ENCODE measurements at regions not wholly inside any gene's neighbourhood (a gene's known extent, or its start where the extent isn't known, plus 50 kb on each side); places are given as distances from the start of the nearest gene placed in this dataset.

DNA sequence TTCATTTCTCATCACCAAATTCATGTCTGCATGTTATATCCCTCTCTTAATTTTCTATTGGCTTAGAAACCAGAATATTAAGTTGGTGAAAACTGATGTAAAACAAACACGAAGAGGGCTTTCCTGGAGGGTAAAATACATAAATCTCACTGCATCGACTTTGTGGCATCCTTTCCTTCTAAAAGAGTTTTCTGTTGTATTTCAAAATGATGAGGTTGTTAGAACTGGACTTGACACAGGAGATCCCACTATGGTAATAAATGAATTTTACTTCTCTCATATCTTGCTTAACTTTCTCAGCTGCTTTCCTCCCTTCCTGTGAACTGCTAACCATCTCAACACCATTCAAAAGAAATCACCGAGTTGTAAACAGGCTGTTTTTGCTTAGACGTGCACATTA, 162.0 kb upstream of the TRPC7 start:
- Histone ChIP-seq H3K9me3 (no peaks in the 10 kb centered on the region), H3K9me2 (no peaks in the 10 kb centered on the region), H3K4me3 (ENCODE audit: low read depth in 2 of 2, low read length in 1 of 2) (no peak overlapping the region), H3K36me3 (replicated peaks in 1 of 2; ENCODE audit: control insufficient read depth in 1 of 2, insufficient read depth in 2 of 2, low read length in 1 of 2) (no peaks in the 10 kb centered on the region), H3K27ac (ENCODE audit: low read depth in 2 of 2, low read length in 1 of 2) (no peak overlapping the region), H4K20me1 (ENCODE audit: insufficient read depth) (no peaks in the 10 kb centered on the region), H3K4me2 (no peak overlapping the region), H3K4me1 (ENCODE audit: control insufficient read depth in 1 of 2, insufficient read depth in 2 of 2, low read depth in 1 of 2, low read length in 1 of 2) (no peaks in the 10 kb centered on the region), H3K79me2 (ENCODE audit: insufficient read depth) (no peaks in the 10 kb centered on the region), H3F3A (replicated peaks; ENCODE audit: insufficient read depth) (no peaks in the 10 kb centered on the region), H3K9ac (no peak overlapping the region), H3K27me3 (ENCODE audit: insufficient read depth) (no peaks in the 10 kb centered on the region), H2AFZ (ENCODE audit: low read depth) (no peak overlapping the region)
- DNase-seq, result no peak
- CTCF ChIA-PET, result no interaction called here
- no peak for TF ChIP-seq SIN3A (IDR thresholded peaks at IDR 0.05; ENCODE audit: borderline replicate concordance, low read depth, low read length)
- TF ChIP-seq FOXM1 (IDR thresholded peaks at IDR 0.05; ENCODE audit: low read depth), result no peak
- TF ChIP-seq MXI1 (IDR thresholded peaks at IDR 0.05; ENCODE audit: low read depth, low read length), result no peak
- TF ChIP-seq, protein P1, sequence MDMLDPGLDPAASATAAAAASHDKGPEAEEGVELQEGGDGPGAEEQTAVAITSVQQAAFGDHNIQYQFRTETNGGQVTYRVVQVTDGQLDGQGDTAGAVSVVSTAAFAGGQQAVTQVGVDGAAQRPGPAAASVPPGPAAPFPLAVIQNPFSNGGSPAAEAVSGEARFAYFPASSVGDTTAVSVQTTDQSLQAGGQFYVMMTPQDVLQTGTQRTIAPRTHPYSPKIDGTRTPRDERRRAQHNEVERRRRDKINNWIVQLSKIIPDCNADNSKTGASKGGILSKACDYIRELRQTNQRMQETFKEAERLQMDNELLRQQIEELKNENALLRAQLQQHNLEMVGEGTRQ (IDR thresholded peaks at IDR 0.05; ENCODE audit: borderline replicate concordance, low read depth, low read length), result no peak
- no peak for TF ChIP-seq GATA2 (CRISPR knock-in tag; IDR thresholded peaks at IDR 0.05)
- TF ChIP-seq, protein P2, sequence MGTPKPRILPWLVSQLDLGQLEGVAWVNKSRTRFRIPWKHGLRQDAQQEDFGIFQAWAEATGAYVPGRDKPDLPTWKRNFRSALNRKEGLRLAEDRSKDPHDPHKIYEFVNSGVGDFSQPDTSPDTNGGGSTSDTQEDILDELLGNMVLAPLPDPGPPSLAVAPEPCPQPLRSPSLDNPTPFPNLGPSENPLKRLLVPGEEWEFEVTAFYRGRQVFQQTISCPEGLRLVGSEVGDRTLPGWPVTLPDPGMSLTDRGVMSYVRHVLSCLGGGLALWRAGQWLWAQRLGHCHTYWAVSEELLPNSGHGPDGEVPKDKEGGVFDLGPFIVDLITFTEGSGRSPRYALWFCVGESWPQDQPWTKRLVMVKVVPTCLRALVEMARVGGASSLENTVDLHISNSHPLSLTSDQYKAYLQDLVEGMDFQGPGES (IDR thresholded peaks at IDR 0.05; ENCODE audit: low read depth, low read length), result no peak
- no peak for TF ChIP-seq POLR2AphosphoS5 (IDR thresholded peaks at IDR 0.05; ENCODE audit: low read depth, low read length)
- no peak for TF ChIP-seq MEF2A (IDR thresholded peaks at IDR 0.05; ENCODE audit: borderline replicate concordance, low read depth)
- TF ChIP-seq, protein P3, sequence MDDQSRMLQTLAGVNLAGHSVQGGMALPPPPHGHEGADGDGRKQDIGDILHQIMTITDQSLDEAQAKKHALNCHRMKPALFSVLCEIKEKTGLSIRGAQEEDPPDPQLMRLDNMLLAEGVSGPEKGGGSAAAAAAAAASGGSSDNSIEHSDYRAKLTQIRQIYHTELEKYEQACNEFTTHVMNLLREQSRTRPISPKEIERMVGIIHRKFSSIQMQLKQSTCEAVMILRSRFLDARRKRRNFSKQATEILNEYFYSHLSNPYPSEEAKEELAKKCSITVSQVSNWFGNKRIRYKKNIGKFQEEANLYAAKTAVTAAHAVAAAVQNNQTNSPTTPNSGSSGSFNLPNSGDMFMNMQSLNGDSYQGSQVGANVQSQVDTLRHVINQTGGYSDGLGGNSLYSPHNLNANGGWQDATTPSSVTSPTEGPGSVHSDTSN (IDR thresholded peaks at IDR 0.05), result no peak
- no peak for TF ChIP-seq RXRA (IDR thresholded peaks at IDR 0.05; ENCODE audit: borderline replicate concordance, low read depth)
- TF ChIP-seq CHD2 (IDR thresholded peaks at IDR 0.05; ENCODE audit: low read length, partially characterized antibody), result no peak
- TF ChIP-seq SMC3 (IDR thresholded peaks at IDR 0.05; ENCODE audit: low read depth, low read length), result no peak
- TF ChIP-seq RAD21 (IDR thresholded peaks at IDR 0.05; ENCODE audit: low read length), result no peak
- no peak for TF ChIP-seq NFIC (IDR thresholded peaks at IDR 0.05; ENCODE audit: borderline replicate concordance)
- TF ChIP-seq YY1 (IDR thresholded peaks at IDR 0.05; ENCODE audit: low read depth), result no peak
- no peak for TF ChIP-seq NRF1 (IDR thresholded peaks at IDR 0.05; ENCODE audit: low read depth, low read length)
- WGBS (ENCODE audit: low lambda C conversion rate), result 13% methylated on average over 4 of the region's 4 CpGs
- POLR2A ChIA-PET, result no interaction called here

DNA sequence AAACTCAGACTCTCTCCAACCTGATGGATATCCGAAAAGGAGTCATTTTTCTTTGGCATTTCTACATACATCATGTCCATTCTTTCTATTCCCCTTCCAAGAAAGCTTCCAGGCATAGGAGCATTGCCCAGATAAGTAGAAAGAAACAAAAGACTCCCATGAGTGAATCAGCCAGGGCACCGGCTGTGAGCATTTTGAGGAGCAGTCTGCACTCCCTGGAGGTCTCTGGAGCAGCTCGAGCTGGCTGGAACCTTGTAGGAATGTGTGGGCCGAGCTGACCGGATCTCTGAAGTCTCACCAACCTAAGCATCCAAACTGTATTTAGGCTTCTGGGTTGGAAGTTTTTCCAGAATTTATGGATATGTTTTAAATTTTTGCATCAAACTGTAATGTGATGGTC, 161.4 kb upstream of the TRPC7 start:
- Histone ChIP-seq H3K4me2 (no peak overlapping the region), H3K9me3 (no peaks in the 10 kb centered on the region), H3K36me3 (replicated peaks in 1 of 2; ENCODE audit: control insufficient read depth in 1 of 2, insufficient read depth in 2 of 2, low read length in 1 of 2) (no peaks in the 10 kb centered on the region), H3K27me3 (ENCODE audit: insufficient read depth) (no peaks in the 10 kb centered on the region), H3K9me2 (no peaks in the 10 kb centered on the region), H2AFZ (ENCODE audit: low read depth) (no peak overlapping the region), H3K9ac (no peak overlapping the region), H3K79me2 (ENCODE audit: insufficient read depth) (no peaks in the 10 kb centered on the region), H3K4me1 (ENCODE audit: control insufficient read depth in 1 of 2, insufficient read depth in 2 of 2, low read depth in 1 of 2, low read length in 1 of 2) (no peaks in the 10 kb centered on the region), H3K27ac (ENCODE audit: low read depth in 2 of 2, low read length in 1 of 2) (no peak overlapping the region), H4K20me1 (ENCODE audit: insufficient read depth) (no peaks in the 10 kb centered on the region), H3K4me3 (ENCODE audit: low read depth in 2 of 2, low read length in 1 of 2) (no peak overlapping the region), H3F3A (replicated peaks; ENCODE audit: insufficient read depth) (no peaks in the 10 kb centered on the region)
- WGBS (ENCODE audit: low lambda C conversion rate), result 24% methylated on average over 5 of the region's 5 CpGs
- ChIA-PET CTCF (no interaction called here), POLR2A (no interaction called here)
- TF ChIP-seq, protein P2 (IDR thresholded peaks at IDR 0.05; ENCODE audit: low read depth, low read length), result no peak
- TF ChIP-seq GATA2 (CRISPR knock-in tag; IDR thresholded peaks at IDR 0.05), result no peak
- TF ChIP-seq EZH2phosphoT487 (IDR thresholded peaks at IDR 0.05; ENCODE audit: borderline replicate concordance, low read depth), result no peak
- no peak for TF ChIP-seq NFIC (IDR thresholded peaks at IDR 0.05; ENCODE audit: borderline replicate concordance)
- no peak for TF ChIP-seq FOSL2 (IDR thresholded peaks at IDR 0.05; ENCODE audit: borderline replicate concordance, low read depth)
- TF ChIP-seq MXI1 (IDR thresholded peaks at IDR 0.05; ENCODE audit: low read depth, low read length), result no peak
- TF ChIP-seq MEF2A (IDR thresholded peaks at IDR 0.05; ENCODE audit: borderline replicate concordance, low read depth), result no peak
- DNase-seq, result no peak

Data from SK-N-SH (cell line).